ENCODE measurements at regions not wholly inside any gene's neighbourhood (a gene's known extent, or its start where the extent isn't known, plus 50 kb on each side); places are given as distances from the start of the nearest gene placed in this dataset.
"Not testable (repeated sequence)": the region's sequence is repeated elsewhere in the genome, so short reads cannot be mapped to it uniquely, and the experiment has no call there.

DNA sequence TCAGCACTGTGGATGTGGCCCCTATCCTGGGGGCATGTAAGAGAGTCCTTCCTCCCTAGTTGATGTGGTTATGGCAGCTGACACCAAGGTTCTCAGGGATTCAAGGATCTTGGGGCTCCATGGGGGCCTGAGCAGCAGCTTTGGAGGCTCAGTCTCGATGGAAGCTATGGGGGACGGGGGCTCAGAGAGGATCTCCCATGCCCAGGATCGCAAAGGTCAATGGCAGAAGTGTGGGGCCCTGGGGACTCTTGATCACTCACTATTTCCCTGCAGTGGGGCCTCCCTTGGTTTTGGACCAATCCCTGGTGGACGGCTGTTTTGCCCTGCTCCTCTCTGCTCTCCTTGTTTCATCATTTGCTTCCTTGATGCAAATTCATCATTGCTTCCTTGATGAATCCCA is 885.9 kb downstream of the CDH8 start:
- DNase-seq = no peak

- no peak for DNase-seq
Observed at GRCh38 chr16:61149709-61150108, 886.5 kb downstream of the CDH8 start.

DNA sequence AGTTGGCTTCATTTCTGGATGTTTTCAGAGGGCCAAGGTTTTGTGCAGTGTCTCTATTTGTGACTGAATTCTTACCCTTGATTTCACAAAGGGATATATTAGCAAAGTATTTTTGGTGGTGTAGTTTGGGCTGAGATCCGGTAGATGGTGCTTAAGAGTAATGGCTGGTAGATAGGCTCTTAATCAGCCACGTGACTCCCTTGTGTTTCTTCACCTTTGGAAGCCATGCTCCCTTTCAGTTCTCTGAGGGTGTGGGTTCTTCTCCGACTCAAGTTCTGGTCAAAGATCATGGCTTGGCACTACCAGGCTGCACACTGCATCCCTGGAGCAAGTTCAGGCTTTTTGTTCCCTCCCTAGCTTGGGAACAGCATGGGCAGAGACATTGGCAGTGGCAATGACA is 887.3 kb downstream of the CDH8 start:
- DNase-seq = no peak

DNA sequence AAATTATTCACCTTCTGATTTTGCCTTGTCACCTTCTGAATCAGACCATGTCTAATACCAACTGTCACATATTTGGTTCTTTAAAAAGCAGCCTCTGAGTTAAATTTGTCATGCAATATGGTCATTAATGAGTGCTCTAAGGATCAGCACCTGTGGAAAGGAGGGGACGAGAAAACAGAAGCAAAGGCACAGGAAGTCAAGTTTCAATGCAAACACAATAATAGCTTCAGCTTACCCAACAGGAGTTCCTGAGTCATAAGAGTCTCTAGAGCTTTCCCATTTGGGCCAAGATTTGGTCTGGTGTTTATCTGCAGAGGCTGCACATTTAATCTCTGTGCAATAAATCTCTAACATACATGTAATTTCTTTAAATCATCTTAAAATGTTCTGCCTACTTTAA is 889.8 kb downstream of the CDH8 start:
- no peak for DNase-seq

GRCh38 chr16:61131447-61131846 is 904.8 kb downstream of the CDH8 start:
- DNase-seq = no peak

DNA sequence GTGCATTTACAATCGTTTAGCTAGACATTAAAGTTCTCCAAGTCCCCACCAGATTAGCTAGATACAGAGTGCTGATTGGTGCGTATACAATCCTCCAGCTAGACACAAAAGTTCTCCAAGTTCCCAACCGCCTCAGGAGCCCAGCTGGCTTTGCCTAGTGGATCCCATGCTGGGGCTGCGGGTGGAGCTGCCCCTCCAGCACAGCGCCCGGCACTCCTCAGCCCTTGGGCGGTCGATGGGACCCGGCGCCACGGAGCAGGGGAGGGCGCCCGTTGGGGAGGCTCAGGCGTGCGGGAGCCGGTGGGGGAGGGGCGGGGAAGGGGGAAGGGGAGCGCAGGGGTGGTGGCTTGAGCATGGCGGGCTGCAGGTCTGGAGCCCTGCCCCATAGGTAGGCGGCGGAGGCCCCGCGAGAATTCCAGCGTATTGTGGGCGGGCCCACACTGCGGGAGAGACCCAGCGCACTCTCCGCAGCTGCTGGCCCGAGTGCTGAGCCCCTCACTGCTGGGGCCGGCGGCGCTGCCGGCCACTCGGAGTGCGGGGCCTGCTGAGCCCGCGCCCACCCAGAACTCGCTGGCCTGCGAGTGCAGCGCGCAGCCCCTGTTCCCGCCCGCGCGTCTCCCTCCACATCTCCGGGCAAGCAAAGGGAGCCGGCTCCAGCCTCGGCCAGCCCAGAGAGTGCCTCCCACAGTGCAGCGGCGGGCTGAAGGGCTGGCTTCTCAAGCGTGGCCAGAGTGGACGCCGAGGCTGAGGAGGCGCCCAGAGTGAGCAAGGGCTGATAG is 907.5 kb downstream of the CDH8 start:
- no peak for DNase-seq

- no peak for DNase-seq
Observed at GRCh38 chr16:61105544-61105943, 930.7 kb downstream of the CDH8 start.

DNA sequence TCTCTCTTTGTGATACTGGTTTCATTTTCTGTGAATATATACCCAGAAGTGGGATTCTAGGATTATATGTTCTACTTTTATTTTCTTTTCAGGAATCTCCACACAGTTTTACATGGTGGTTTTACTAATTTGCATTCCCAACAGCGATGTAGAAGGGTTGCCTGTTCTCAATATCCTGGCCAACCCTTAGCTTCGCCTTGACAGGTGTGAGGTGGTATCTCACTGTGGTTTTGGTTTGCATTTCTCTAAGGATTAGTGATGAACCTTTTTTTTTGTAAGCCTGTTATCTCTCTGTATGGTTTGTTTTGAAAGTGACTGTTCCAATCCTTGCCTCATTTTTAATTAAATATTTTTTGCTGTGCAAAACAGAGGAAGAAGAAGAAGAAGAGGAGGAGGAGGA is 937.7 kb downstream of the CDH8 start:
- no peak for DNase-seq

DNA sequence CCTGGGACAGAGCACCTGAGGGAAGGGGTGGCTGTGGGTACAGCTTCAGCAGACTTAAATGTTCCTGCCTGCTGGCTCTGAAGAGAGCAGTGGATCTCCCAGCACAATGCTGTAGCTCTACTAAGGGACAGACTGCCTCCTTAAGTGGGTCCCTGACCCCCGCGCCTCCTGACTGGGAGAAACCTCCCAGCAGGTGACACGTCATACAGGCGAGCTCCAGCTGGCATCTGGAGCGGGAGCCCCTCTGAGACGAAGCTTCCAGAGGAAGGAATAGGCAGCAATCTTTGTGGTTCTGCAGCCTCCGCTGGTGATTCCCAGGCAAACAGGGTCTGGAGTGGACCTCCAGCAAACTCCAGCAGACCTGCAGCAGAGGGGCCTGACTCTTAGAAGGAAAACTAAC is 944.9 kb downstream of the CDH8 start:
- DNase-seq = not testable (repeated sequence)

DNA sequence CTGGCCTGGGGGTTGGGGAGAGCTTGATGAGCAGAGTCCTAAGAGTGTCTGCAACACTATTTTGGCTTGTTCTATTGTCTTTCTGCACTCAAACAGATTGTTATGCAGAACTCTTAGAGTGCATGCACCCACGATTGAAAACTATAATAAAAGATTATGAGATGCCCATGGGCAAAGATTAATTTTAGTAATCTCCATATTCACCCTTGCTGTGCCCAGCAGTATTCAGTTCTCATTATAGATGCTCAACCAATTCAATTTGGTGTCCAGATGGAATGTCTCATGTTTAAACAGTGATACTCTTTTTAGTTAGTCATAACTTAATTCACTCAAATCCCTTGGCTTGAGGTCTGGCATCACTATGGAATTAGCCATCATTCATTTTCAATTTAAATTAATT is 952.5 kb downstream of the CDH8 start:
- no peak for DNase-seq

DNA sequence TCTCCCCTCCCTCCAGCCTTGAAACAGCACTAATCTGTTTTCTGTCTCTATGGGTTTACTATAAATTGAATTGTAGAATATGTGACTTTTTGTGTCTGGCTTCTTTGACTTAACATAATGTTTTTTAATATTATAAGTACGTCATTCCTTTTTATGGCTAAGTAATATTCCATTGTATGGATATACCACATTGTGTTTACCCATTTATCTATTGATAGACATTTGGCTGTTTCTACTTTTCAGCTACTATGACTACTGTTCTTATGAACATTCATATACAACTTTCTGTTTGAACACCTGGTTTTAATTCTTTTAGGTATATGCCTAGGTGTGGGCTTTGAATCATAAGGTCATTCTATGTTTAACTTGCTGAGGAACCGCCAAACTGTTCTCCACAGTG is 961.9 kb downstream of the CDH8 start:
- DNase-seq = no peak

GRCh38 chr16:61057635-61058034 is 978.6 kb downstream of the CDH8 start:
- no peak for DNase-seq

DNA sequence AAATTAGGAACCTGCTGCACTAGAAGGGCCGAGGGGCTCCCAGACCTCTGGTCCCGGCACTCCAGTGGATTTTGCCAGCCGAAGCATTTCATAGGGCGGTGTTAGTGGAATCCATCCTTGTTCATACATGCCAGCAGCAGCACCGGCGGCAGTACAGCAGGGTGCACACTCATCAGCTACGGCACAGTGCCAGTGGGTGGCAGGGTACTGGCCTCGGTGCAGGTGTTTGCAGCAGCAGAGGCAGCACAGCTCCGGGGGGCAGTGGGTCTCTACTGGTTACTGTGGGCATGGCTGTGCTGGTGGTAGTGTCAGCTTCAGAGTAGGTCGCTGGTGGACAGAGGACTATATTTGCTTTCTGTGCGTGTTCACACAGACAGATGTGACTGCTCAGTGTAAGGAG is 985.7 kb downstream of the CDH8 start:
- no peak for DNase-seq

DNA sequence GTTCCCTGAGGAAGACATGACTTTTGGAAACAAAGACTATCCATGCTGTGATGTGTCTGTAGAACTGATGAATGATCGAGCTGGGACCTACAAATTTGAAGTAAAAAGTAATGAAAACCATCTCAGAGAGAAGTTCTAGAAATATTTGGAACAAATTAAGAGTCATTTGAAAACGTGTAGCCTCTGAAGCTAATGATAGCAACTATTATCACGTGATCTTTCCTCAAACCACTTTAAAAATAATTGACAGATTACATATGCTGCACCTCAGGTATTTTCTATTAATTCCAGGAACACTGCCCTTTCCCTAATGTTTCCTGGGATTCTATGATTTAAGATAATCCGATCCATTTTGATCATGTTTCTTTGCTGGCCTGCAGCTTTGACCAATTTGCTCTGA is 990.3 kb downstream of the CDH8 start:
- no peak for DNase-seq

DNA sequence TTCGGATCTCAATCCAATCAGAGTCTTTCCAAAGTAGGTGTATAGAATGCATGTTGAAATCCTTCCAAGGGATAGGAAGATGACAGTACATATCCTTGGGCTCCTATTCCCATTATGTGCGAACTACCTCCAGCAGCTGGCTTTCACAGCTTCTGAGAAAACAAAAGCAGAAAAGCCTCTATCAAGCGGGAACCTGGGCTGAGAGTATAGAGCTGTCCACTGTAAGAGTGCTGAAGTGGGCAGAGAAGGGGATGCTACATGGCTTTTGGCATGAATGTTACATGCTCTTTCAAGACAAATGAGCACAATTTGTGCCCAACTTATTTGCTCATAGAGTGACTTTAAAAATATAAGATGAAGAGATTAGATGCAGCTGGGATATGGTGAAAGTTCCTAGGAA is 993.5 kb downstream of the CDH8 start:
- DNase-seq = no peak

DNA sequence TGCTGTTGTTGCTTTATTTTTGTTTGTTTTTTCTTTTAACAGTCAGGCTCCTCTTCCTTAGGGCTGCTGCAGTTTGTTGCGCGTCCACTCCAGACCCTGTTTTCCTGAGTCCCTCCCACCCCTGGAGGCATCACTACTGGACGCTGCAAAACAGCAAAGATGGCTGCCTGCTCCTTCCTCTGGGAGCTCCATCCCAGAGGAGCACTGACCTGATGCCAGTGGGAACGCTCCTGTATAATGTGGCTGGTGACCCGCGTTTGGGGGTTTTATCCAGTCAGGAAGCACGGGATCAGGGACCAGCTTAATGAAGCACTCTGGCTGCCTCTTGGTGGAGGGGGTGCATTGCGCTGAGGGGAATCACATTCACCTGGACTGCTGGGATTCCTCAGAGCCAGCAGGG is 1005.6 kb downstream of the CDH8 start:
- DNase-seq = no peak

DNA sequence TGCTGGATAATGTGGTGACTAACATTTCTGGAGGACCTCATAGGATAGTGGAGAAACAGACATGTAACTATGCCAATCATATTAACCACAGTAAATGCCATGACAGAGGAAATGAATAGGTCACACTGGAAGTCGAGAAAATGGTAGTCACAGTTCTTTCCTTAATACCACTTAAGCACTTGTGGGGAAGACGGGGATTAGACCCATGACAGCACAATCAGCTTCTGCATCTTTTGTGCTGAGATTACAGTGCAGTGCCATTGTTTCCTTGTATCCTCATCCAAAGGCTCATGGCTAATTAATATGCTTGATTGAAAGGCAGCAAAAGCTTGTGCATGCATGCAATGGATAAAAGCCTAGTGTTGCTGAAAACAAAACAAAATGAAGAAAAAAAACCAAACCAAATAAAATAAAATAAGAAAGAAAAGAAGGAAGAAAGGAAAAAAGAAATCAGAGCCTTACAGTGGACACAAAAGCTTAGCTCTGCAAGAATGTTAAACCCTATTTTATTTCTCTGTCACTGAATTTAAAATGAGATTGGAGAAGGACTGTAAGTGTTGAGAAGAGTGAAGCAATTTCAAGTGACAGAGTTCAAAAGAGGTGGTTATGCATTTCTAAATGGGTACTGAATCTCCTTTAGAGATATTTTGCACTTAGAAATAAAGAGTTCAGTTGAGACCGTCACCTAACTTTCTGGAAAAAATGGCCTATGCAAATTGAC is 1011.9 kb downstream of the CDH8 start:
- no peak for DNase-seq

DNA sequence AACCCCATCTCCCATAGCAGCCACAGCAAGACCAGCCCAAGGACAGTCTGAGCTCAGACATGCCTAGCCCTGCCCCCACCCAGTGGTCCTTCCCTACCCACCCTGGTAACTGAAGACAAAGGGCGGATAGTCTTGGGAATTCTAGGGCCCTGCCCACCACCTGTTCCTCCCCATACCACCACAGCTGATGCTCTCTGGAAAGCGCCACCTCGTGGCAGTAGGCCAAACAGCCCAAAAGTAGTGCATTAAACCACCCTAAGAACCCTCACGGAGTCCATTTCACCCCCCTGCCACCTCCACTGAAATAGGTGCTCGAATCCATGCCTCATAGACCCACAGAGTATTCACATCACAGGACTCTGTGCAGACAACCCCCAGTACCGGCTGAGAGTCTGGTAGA is 1021.4 kb downstream of the CDH8 start:
- no peak for DNase-seq

- DNase-seq = no peak
Observed at GRCh38 chr16:61007694-61008093, 1028.5 kb downstream of the CDH8 start.

DNA sequence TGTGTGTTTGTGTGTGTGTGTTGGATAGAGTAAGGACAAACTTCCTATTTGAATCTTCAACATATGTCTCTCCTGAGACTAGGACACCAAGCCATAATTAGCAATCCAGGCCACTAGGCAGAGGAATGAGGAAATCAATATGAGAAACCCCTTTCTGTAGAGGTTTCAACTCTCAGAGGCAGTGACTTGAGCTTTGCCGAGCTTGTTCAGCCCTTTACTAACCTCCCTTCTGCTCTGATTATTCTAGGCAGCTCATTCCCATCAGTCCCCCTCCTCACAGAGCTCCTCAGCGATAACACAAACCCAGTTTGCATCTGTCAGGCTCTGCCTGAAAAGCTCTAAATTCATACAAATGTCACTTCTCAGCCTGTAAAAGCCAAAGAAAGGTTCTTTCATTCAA is 1030.3 kb downstream of the CDH8 start:
- no peak for DNase-seq

- DNase-seq = no peak
Observed at GRCh38 chr16:61002479-61003204, 1033.6 kb downstream of the CDH8 start.

DNA sequence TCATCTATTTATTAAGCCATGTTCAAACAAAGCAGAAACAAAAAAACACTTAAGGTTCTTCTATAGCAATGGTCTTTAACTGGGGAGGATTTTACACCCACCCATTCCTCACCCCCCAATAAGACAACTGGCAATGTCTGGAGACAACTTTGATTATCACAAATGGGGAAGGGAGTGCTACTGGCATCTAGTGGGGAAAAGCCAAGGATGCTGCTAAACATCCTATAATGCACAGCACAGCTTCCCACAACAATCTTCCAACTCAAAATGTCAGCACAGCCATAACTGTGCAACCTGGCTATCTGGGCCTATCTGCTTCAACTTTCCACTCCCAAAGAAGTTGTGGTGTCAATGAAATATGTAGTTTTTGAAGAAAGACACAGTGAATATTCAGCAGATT is 1044.4 kb downstream of the CDH8 start:
- DNase-seq = no peak

DNA sequence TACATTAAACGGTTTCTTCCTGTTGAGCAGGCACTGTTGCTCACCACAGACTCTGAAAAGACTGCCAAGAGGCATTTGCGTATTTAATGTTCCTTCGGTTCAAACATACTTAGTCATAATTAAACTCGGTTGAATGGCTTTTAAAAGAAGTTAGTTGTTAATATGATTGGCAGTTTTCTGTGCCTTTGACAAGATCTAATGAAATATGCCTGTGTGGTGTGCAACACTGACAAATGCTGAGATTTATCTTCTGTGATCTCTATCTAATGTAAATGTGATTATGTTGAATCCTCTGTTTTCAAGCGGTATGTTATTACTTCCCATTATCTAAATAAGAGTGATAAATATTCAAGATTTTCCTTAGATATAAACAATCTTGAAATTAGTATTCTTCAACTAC is 1046.6 kb downstream of the CDH8 start:
- no peak for DNase-seq

DNA sequence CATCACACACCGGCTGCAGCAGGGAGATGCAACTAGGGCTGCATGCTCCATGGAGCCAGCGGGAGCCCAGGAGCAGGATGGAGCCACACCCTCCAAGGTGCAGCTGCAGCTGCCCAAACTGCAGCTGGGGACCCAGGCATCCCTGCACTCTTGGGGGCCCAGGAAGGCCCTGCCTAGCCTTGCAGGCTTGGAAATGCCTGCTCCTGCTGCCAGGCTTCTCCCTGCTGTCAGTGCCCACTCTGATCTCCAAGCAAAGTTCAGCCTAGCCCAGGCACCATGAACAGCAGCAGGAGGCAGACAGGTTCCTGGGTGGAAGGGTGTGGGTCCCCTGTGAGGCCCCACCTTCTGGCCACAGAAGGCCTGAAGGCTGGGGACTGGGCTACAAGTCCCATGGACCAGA is 1057.1 kb downstream of the CDH8 start:
- no peak for DNase-seq
